Suprapubic skin (tissue), 4 donors: ENCODE measurements at regions not wholly inside any gene's neighbourhood (a gene's known extent, or its start where the extent isn't known, plus 50 kb on each side); places are given as distances from the start of the nearest gene placed in this dataset.

ENCODE experiments used
- CTCF ChIP-seq, 2 donors: fragments of 200-600 bp in 1 of 2; fragments of 450-650 bp in 1 of 2; sonication (generic) in 1 of 2; IDR thresholded peaks; one replicate each; pipeline ENCODE4 v1.5.1; 2016 to 2019; ENCODE audit warnings: antibody characterized with exemption in 2 of 2, mild to moderate bottlenecking in 1 of 2, moderate library complexity in 1 of 2
- POLR2A ChIP-seq, 2 donors: fragments of 450-650 bp; IDR thresholded peaks; one replicate each; pipeline ENCODE4 v1.6.1; 2017; ENCODE audit warnings: antibody characterized with exemption in 2 of 2, mild to moderate bottlenecking in 2 of 2, moderate library complexity in 2 of 2
- POLR2AphosphoS5 ChIP-seq, 3 donors: sonication (generic); formaldehyde crosslinking; IDR thresholded peaks; one replicate each; pipeline ENCODE4 v1.6.1; 2017; ENCODE audit warnings: antibody characterized with exemption in 3 of 3

GRCh38 chr9:73402081-73403028 is 250.7 kb downstream of the ANXA1 start:
- TF ChIP-seq CTCF (IDR thresholded peaks at IDR 0.05) (no peak), POLR2A (IDR thresholded peaks at IDR 0.05) (no peak), POLR2AphosphoS5 (IDR thresholded peaks at IDR 0.05) (no peak)
